ENCODE measurements at regions not wholly inside any gene's neighbourhood (a gene's known extent, or its start where the extent isn't known, plus 50 kb on each side); places are given as distances from the start of the nearest gene placed in this dataset.

DNA sequence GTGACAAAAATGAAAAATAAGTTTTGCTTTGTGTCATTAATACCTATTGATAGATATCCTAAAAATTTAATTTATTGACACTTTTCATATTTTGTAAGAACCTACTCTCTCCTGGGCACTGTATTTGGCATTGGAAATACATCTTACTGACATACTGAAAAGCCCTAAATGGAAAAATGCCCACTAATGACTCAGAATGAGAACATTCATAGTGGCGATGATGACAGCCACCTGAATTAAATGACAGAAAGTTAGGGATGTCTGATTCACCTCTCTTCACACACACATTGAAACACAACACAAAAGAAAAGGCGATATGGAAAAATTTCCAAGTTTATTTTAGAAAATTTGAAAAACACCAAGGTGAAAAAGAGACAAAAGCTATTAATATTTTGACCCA is 992.3 kb downstream of the STPG2 start:
- TF ChIP-seq RXRA (IDR thresholded peaks at IDR 0.05), result no peak
- TF ChIP-seq, protein P1, sequence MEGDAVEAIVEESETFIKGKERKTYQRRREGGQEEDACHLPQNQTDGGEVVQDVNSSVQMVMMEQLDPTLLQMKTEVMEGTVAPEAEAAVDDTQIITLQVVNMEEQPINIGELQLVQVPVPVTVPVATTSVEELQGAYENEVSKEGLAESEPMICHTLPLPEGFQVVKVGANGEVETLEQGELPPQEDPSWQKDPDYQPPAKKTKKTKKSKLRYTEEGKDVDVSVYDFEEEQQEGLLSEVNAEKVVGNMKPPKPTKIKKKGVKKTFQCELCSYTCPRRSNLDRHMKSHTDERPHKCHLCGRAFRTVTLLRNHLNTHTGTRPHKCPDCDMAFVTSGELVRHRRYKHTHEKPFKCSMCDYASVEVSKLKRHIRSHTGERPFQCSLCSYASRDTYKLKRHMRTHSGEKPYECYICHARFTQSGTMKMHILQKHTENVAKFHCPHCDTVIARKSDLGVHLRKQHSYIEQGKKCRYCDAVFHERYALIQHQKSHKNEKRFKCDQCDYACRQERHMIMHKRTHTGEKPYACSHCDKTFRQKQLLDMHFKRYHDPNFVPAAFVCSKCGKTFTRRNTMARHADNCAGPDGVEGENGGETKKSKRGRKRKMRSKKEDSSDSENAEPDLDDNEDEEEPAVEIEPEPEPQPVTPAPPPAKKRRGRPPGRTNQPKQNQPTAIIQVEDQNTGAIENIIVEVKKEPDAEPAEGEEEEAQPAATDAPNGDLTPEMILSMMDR (IDR thresholded peaks at IDR 0.05; ENCODE audit: low read depth, low read length, missing input control), result no peak
- TF ChIP-seq RAD21 (IDR thresholded peaks at IDR 0.05), result no peak
- TF ChIP-seq YY1 (IDR thresholded peaks at IDR 0.05), result no peak
- TF ChIP-seq, protein P2, sequence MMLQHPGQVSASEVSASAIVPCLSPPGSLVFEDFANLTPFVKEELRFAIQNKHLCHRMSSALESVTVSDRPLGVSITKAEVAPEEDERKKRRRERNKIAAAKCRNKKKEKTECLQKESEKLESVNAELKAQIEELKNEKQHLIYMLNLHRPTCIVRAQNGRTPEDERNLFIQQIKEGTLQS (IDR thresholded peaks at IDR 0.05), result no peak
- no peak for TF ChIP-seq MAX (IDR thresholded peaks at IDR 0.05)
- no peak for TF ChIP-seq SP1 (IDR thresholded peaks at IDR 0.05)

Data from liver (tissue), 3 donors.